H1 (cell line): ENCODE measurements at regions not wholly inside any gene's neighbourhood (a gene's known extent, or its start where the extent isn't known, plus 50 kb on each side); places are given as distances from the start of the nearest gene placed in this dataset.

Experiments used
- CEBPB ChIP-seq: IDR thresholded peaks from 2 replicates; pipeline ENCODE4 v1.6.1; 2012; ENCODE audit warnings: low read depth, low read length
- CHD1 ChIP-seq: IDR thresholded peaks from 2 replicates; pipeline ENCODE4 v1.6.1; 2012; ENCODE audit warnings: low read depth, low read length, improper control_type of control experiment
- CTCF ChIP-seq, 3 experiments: IDR thresholded peaks; 1 replicate in 2 of 3; 2 replicates in 1 of 3; pipeline versions ENCODE4 v1.5.1 to v1.6.1; 2011; ENCODE audit warnings: low read length in 3 of 3, mild to moderate bottlenecking in 3 of 3, inconsistent platforms in 2 of 3, low read depth in 1 of 3, moderate library complexity in 1 of 3; ENCODE audit not compliant: insufficient read depth in 1 of 3; ENCODE audit errors: control extremely low read depth in 1 of 3
- EGR1 ChIP-seq: IDR thresholded peaks from 2 replicates; pipeline ENCODE4 v1.6.1; 2011; ENCODE audit warnings: low read depth, low read length, borderline replicate concordance
- EP300 ChIP-seq, 2 experiments: IDR thresholded peaks; 1 replicate in 1 of 2; 2 replicates in 1 of 2; pipeline ENCODE4 v1.6.1; 2011 to 2012; ENCODE audit warnings: low read depth in 2 of 2, low read length in 2 of 2, mild to moderate bottlenecking in 2 of 2, borderline replicate concordance in 1 of 2, inconsistent platforms in 1 of 2, moderate library complexity in 1 of 2
- EZH2 ChIP-seq: fragments of 200-600 bp; sonication (generic); IDR thresholded peaks from 2 replicates; pipeline ENCODE4 v1.7.1; 2012; ENCODE audit warnings: low read depth, mild to moderate bottlenecking, moderate library complexity, low read length, inconsistent platforms; ENCODE audit not compliant: severe bottlenecking
- HDAC6 ChIP-seq: IDR thresholded peaks from one replicate; pipeline ENCODE4 v1.7.1; 2012; ENCODE audit warnings: low read depth, mild to moderate bottlenecking, inconsistent platforms, low read length, moderate library complexity
- NRF1 ChIP-seq: IDR thresholded peaks from 2 replicates; pipeline ENCODE4 v1.6.1; 2011; ENCODE audit warnings: mild to moderate bottlenecking, low read depth, low read length, improper control_type of control experiment
- RAD21 ChIP-seq, 2 experiments: IDR thresholded peaks in 1 of 2; conservative IDR thresholded peaks in 1 of 2; 2 replicates each; pipeline ENCODE4 v1.6.1; 2011; ENCODE audit warnings: low read depth in 2 of 2, low read length in 2 of 2, improper control_type of control experiment in 1 of 2, inconsistent platforms in 1 of 2, mild to moderate bottlenecking in 1 of 2, moderate library complexity in 1 of 2
- SIN3A ChIP-seq, 2 experiments: IDR thresholded peaks in 1 of 2; conservative IDR thresholded peaks in 1 of 2; 2 replicates each; pipeline ENCODE4 v1.6.1; 2011 to 2012; ENCODE audit warnings: low read length in 2 of 2, improper control_type of control experiment in 1 of 2, low read depth in 1 of 2, mild to moderate bottlenecking in 1 of 2
- SP2 ChIP-seq: IDR thresholded peaks from 2 replicates; pipeline ENCODE4 v1.6.1; 2012; ENCODE audit warnings: mild to moderate bottlenecking, low read length, inconsistent platforms
- SRF ChIP-seq: IDR thresholded peaks from 2 replicates; pipeline ENCODE4 v1.6.1; 2011; ENCODE audit warnings: mild to moderate bottlenecking, low read depth, low read length, moderate library complexity
- TAF1 ChIP-seq: IDR thresholded peaks from 2 replicates; pipeline ENCODE4 v1.6.1; 2011; ENCODE audit warnings: mild to moderate bottlenecking, low read depth, low read length
- YY1 ChIP-seq: IDR thresholded peaks from 2 replicates; pipeline ENCODE4 v1.6.1; 2011; ENCODE audit warnings: low read depth, mild to moderate bottlenecking, low read length

DNA sequence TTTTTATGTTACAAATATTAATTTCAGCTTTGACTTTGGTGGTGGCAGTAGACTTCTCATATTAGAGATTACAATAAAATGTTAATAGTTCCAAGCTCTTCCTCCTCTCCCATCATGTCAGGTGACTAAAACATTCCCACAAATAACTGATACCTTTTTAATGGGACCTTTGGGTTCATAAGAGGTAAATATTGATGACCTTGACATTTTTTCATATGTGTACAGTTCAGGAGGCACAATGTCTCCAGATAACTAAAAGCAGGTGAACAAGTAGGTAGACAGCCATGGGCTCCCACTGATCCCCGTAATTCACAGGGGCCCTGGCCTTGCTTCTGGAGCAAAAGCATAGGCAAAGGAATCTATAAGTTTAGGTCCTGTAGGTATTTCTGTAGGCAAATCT is 317.7 kb downstream of the SOX4 start:
- TF ChIP-seq CHD1 (no peak), CEBPB (no peak), SIN3A (conservative IDR thresholded peaks at IDR 0.05 in 1 of 2, IDR thresholded peaks at IDR 0.05 in 1 of 2; ENCODE audit: low read depth in 1 of 2, low read length in 2 of 2) (no peak), CTCF (IDR thresholded peaks at IDR 0.05; ENCODE audit: control extremely low read depth in 1 of 3, insufficient read depth in 1 of 3, low read depth in 1 of 3, low read length in 3 of 3) (no peak), RAD21 (IDR thresholded peaks at IDR 0.05 in 1 of 2, conservative IDR thresholded peaks at IDR 0.05 in 1 of 2; ENCODE audit: low read depth in 2 of 2, low read length in 2 of 2) (no peak), EGR1 (no peak), YY1 (no peak), NRF1 (no peak), EZH2 (no peak), TAF1 (no peak), SRF (no peak), HDAC6 (no peak), SP2 (no peak), EP300 (IDR thresholded peaks at IDR 0.05; ENCODE audit: borderline replicate concordance in 1 of 2, low read depth in 2 of 2, low read length in 2 of 2) (no peak)
